Activated CD8-positive, alpha-beta T cell treated with anti-CD3 and anti-CD28 coated beads for 36 hours (primary cell): ENCODE measurements at regions not wholly inside any gene's neighbourhood (a gene's known extent, or its start where the extent isn't known, plus 50 kb on each side); places are given as distances from the start of the nearest gene placed in this dataset.

Experiments
- ATAC-seq: fragments of 200-7000 bp; cut with Tn5 transposase; one replicate; pipeline ENCODE4 v1.10.0; 2021; ENCODE audit warnings: mild to moderate bottlenecking, moderate library complexity
- CTCF ChIA-PET: fragments of 350-600 bp; sonication (Branson Sonifier 250); formaldehyde crosslinking; loops from one replicate; lab custom pipeline; 2021; ENCODE audit warnings: antibody characterized with exemption; lab: Charles Lee
- POLR2A ChIA-PET: fragments of 350-600 bp; sonication (Branson Sonifier 250); formaldehyde crosslinking; loops from one replicate; lab custom pipeline; 2021; ENCODE audit warnings: antibody characterized with exemption; lab: Charles Lee
- DNase-seq: peaks from one replicate; pipeline ENCODE4 v3.0.0-alpha.2; 2020
- H3K27ac Mint-ChIP-seq: one replicate; pipeline ENCODE4 v1.8.0; 2021; ENCODE audit warnings: mild to moderate bottlenecking, mixed read lengths
- H3K27me3 Mint-ChIP-seq: one replicate; pipeline ENCODE4 v1.8.0; 2021; ENCODE audit warnings: mixed read lengths
- H3K36me3 Mint-ChIP-seq: one replicate; pipeline ENCODE4 v1.8.0; 2021; ENCODE audit warnings: low read depth, mixed read lengths
- H3K4me1 Mint-ChIP-seq: one replicate; pipeline ENCODE4 v1.8.0; 2021; ENCODE audit warnings: low read depth, mixed read lengths
- H3K4me3 Mint-ChIP-seq: one replicate; pipeline ENCODE4 v1.8.0; 2021; ENCODE audit warnings: mild to moderate bottlenecking, moderate library complexity, mixed read lengths
- H3K9me3 Mint-ChIP-seq: one replicate; pipeline ENCODE4 v1.8.0; 2021; ENCODE audit warnings: mixed read lengths
- CTCF ChIP-seq: fragments of 200-600 bp; IDR thresholded peaks from one replicate; pipeline ENCODE4 v1.8.0; 2022; ENCODE audit warnings: antibody characterized with exemption, mild to moderate bottlenecking
- intact Hi-C: fragments of 100-400 bp; cut with micrococcal nuclease; formaldehyde crosslinking; loops from one replicate; pipeline ENCODE4 v1.10.0; 2022

- ATAC-seq = no peak
- no peak overlapping the region for H3K27ac Mint-ChIP-seq
- H3K27me3 Mint-ChIP-seq = no peaks in the 10 kb centered on the region
- no peak for DNase-seq
- no peaks in the 10 kb centered on the region for H3K9me3 Mint-ChIP-seq
- intact Hi-C loops = no loop called here
- no peaks in the 10 kb centered on the region for H3K4me1 Mint-ChIP-seq
- no peak overlapping the region for H3K4me3 Mint-ChIP-seq
- TF ChIP-seq CTCF = no peak
- H3K36me3 Mint-ChIP-seq = no peaks in the 10 kb centered on the region
- ChIA-PET CTCF (no interaction called here), POLR2A (interaction anchor here (0.9 kb wide), 1 partner anchor 845 kb away, joined by 3 read pairs; no protein-coding TSS in a partner anchor)
These were observed 264.0 kb upstream of the BOD1L1 start for GRCh38 chr4:13891544-13891939.

- H3K27ac Mint-ChIP-seq = no peak overlapping the region
- no peak for ATAC-seq
- no peaks in the 10 kb centered on the region for H3K4me1 Mint-ChIP-seq
- H3K9me3 Mint-ChIP-seq = no peaks in the 10 kb centered on the region
- no peak for DNase-seq
- no peak for TF ChIP-seq CTCF
- CTCF ChIA-PET = no interaction called here
- no peaks in the 10 kb centered on the region for H3K36me3 Mint-ChIP-seq
- POLR2A ChIA-PET = interaction anchor here (0.9 kb wide), 1 partner anchor 8 kb away, joined by 3 read pairs; no protein-coding TSS in a partner anchor
- intact Hi-C loops = no loop called here
- H3K4me3 Mint-ChIP-seq = no peak overlapping the region
- peaks cover 2% of the 10 kb centered on the region for H3K27me3 Mint-ChIP-seq
These were observed 265.2 kb upstream of the BOD1L1 start for GRCh38 chr4:13892739-13893105.

- POLR2A ChIA-PET = interaction anchor here (0.9 kb wide), 1 partner anchor 9 kb away, joined by 3 read pairs; no protein-coding TSS in a partner anchor
- no peaks in the 10 kb centered on the region for H3K9me3 Mint-ChIP-seq
- no peaks in the 10 kb centered on the region for H3K4me1 Mint-ChIP-seq
- H3K27ac Mint-ChIP-seq = no peak overlapping the region
- no peaks in the 10 kb centered on the region for H3K36me3 Mint-ChIP-seq
- ATAC-seq = no peak
- no peak overlapping the region for H3K4me3 Mint-ChIP-seq
- CTCF ChIA-PET = no interaction called here
- peaks cover 3% of the 10 kb centered on the region for H3K27me3 Mint-ChIP-seq
- no peak for DNase-seq
- intact Hi-C loops = no loop called here
- no peak for TF ChIP-seq CTCF
These were observed 265.7 kb upstream of the BOD1L1 start for GRCh38 chr4:13893211-13893610.

GRCh38 chr4:13893987-13894386 lies 266.5 kb upstream of the BOD1L1 start:
- ChIA-PET POLR2A (no interaction called here), CTCF (no interaction called here)
- Mint-ChIP-seq H3K4me1 (no peaks in the 10 kb centered on the region), H3K27ac (no peak overlapping the region), H3K4me3 (no peak overlapping the region), H3K27me3 (peaks cover 5% of the 10 kb centered on the region), H3K36me3 (no peaks in the 10 kb centered on the region), H3K9me3 (no peaks in the 10 kb centered on the region)
- intact Hi-C loops = no loop called here
- DNase-seq = no peak
- ATAC-seq = no peak
- TF ChIP-seq CTCF = no peak

GRCh38 chr4:13900780-13901179 lies 273.3 kb upstream of the BOD1L1 start:
- peaks cover 5% of the 10 kb centered on the region for H3K27me3 Mint-ChIP-seq
- no peaks in the 10 kb centered on the region for H3K9me3 Mint-ChIP-seq
- DNase-seq (no peak), ATAC-seq (no peak)
- H3K4me3 Mint-ChIP-seq = no peak overlapping the region
- POLR2A ChIA-PET = interaction anchor here (0.5 kb wide), 1 partner anchor 46 kb away, joined by 3 read pairs; no protein-coding TSS in a partner anchor
- no peak for TF ChIP-seq CTCF
- no peaks in the 10 kb centered on the region for H3K4me1 Mint-ChIP-seq
- no peaks in the 10 kb centered on the region for H3K36me3 Mint-ChIP-seq
- H3K27ac Mint-ChIP-seq = no peak overlapping the region
- CTCF ChIA-PET = no interaction called here
- intact Hi-C loops = no loop called here
